Neural cell (in vitro differentiated cells): ENCODE measurements at regions not wholly inside any gene's neighbourhood (a gene's known extent, or its start where the extent isn't known, plus 50 kb on each side); places are given as distances from the start of the nearest gene placed in this dataset.
"Not testable (repeated sequence)": the region's sequence is repeated elsewhere in the genome, so short reads cannot be mapped to it uniquely, and the experiment has no call there.

ENCODE experiments used
- H2AFZ ChIP-seq: fragments of 200-600, 300-800 bp; sonication (generic), shearing (Covaris generic); 2 replicates; pipeline ENCODE4 v1.6.0; 2014; ENCODE audit warnings: low read depth, mild to moderate bottlenecking, antibody characterized with exemption, low read length, moderate library complexity
- H3F3A ChIP-seq: fragments of 200-600 bp; shearing (Covaris generic); 2 replicates; pipeline ENCODE4 v1.6.1; 2016; ENCODE audit warnings: mild to moderate bottlenecking, moderate library complexity, mixed read lengths, antibody characterized with exemption, low read length; ENCODE audit not compliant: insufficient read depth, poor library complexity, severe bottlenecking
- H3K27ac ChIP-seq: fragments of 200-600, 300-800 bp; sonication (generic), shearing (Covaris generic); 2 replicates; pipeline ENCODE4 v1.5.1; 2014; ENCODE audit warnings: mild to moderate bottlenecking, low read length, moderate library complexity
- H3K27me3 ChIP-seq: fragments of 300-800, 200-600 bp; sonication (generic), shearing (Covaris generic); 2 replicates; pipeline ENCODE4 v1.6.0; 2014; ENCODE audit warnings: mild to moderate bottlenecking, low read depth, low read length, moderate library complexity; ENCODE audit not compliant: insufficient read depth
- H3K36me3 ChIP-seq: fragments of 300-800, 200-600 bp; sonication (generic), shearing (Covaris generic); 2 replicates; pipeline ENCODE4 v1.5.1; 2014; ENCODE audit warnings: mild to moderate bottlenecking, antibody characterized with exemption, low read length, moderate library complexity; ENCODE audit not compliant: insufficient read depth
- H3K4me2 ChIP-seq: fragments of 300-800, 200-600 bp; sonication (generic), shearing (Covaris generic); 2 replicates; pipeline ENCODE4 v1.6.0; 2014; ENCODE audit warnings: mild to moderate bottlenecking, low read length
- H3K4me3 ChIP-seq: fragments of 300-800, 200-600 bp; sonication (generic), shearing (Covaris generic); 2 replicates; pipeline ENCODE4 v1.5.1; 2014; ENCODE audit warnings: mild to moderate bottlenecking, low read length, moderate library complexity
- H3K79me2 ChIP-seq: fragments of 200-600 bp; shearing (Covaris generic); replicated peaks from 2 replicates; pipeline ENCODE4 v1.6.0; 2014; ENCODE audit warnings: mild to moderate bottlenecking, low read length, moderate library complexity; ENCODE audit not compliant: insufficient read depth
- H3K9ac ChIP-seq: fragments of 300-800, 200-600 bp; sonication (generic), shearing (Covaris generic); 2 replicates; pipeline ENCODE4 v1.6.1; 2016; ENCODE audit warnings: mild to moderate bottlenecking, low read length, mixed read lengths
- H3K9me2 ChIP-seq: fragments of 200-600 bp; shearing (Covaris generic); 2 replicates; pipeline ENCODE4 v1.6.1; 2016; ENCODE audit warnings: mild to moderate bottlenecking, low read length, mixed read lengths; ENCODE audit not compliant: insufficient read depth
- H3K9me3 ChIP-seq: fragments of 200-600, 300-800 bp; sonication (generic), shearing (Covaris generic); 2 replicates; pipeline ENCODE4 v1.6.1; 2016; ENCODE audit warnings: mild to moderate bottlenecking, mixed run types, low read length, moderate library complexity, mixed read lengths
- H4K20me1 ChIP-seq: fragments of 200-600 bp; shearing (Covaris generic); 2 replicates; pipeline ENCODE4 v1.6.1; 2016; ENCODE audit warnings: mild to moderate bottlenecking, mixed run types; ENCODE audit not compliant: insufficient read depth
- POLR2AphosphoS5 ChIP-seq: IDR thresholded peaks from 2 replicates; pipeline ENCODE4 v1.6.1; 2012
- SMC3 ChIP-seq: fragments of 450-650 bp; conservative IDR thresholded peaks from 2 replicates; pipeline ENCODE4 v1.6.1; 2014; ENCODE audit warnings: antibody characterized with exemption, mild to moderate bottlenecking, moderate library complexity; ENCODE audit not compliant: poor library complexity
- TF ChIP-seq, protein P1 (sequence below): fragments of 450-650 bp; IDR thresholded peaks from 2 replicates; pipeline ENCODE4 v1.5.1; 2014; ENCODE audit warnings: antibody characterized with exemption, mild to moderate bottlenecking, moderate library complexity; ENCODE audit not compliant: poor library complexity, severe bottlenecking

DNA sequence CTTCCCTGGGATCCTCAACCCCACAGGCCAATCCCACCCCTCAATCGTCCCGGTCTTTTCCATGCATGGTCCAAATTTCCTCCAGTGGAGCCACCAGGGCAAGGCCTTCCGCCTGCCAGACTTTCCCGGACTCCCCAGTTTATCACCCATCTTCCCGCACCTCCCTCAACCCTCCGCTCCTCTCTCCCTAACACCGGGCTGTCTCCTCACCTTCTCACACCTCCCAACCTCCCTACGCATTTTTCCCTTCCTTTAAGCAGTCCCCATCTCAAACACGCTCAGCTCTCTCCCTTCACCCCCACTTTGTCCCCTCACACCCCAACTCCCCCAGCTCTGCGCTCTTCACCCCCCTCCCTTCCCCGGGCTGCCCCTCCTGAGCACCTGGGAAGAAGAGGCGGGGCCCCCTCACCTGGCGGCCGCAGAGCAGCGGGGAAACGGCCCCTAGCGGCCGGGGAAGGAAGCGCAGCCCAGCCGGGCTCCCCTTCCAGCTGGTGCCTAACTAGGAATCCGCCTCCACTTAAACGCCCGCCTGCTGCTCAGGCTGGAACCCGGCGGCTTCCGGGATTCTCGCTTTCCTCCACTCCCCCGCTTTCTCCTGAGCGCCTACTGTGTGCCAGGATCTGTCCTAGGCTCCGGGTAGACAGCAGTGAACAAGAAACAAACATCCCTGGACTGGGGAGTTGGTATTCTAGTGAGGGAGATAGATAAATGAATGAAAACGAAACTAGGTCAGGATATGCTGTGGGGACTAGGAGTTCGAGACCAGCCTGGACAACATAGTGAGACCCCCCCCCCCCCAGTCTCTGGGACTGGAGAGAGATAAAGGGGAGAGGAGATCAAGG, 126.7 kb downstream of the CRLF3 start:
- H3K9ac ChIP-seq, H3K4me3 ChIP-seq, H3K27me3 ChIP-seq, H2AFZ ChIP-seq, H3K9me2 ChIP-seq, H3K9me3 ChIP-seq, H3F3A ChIP-seq, H4K20me1 ChIP-seq, H3K27ac ChIP-seq, H3K36me3 ChIP-seq, H3K4me2 ChIP-seq, H3K79me2 ChIP-seq: not testable (repeated sequence)
- TF ChIP-seq SMC3: peak; percentile 47
- TF ChIP-seq, protein P1, sequence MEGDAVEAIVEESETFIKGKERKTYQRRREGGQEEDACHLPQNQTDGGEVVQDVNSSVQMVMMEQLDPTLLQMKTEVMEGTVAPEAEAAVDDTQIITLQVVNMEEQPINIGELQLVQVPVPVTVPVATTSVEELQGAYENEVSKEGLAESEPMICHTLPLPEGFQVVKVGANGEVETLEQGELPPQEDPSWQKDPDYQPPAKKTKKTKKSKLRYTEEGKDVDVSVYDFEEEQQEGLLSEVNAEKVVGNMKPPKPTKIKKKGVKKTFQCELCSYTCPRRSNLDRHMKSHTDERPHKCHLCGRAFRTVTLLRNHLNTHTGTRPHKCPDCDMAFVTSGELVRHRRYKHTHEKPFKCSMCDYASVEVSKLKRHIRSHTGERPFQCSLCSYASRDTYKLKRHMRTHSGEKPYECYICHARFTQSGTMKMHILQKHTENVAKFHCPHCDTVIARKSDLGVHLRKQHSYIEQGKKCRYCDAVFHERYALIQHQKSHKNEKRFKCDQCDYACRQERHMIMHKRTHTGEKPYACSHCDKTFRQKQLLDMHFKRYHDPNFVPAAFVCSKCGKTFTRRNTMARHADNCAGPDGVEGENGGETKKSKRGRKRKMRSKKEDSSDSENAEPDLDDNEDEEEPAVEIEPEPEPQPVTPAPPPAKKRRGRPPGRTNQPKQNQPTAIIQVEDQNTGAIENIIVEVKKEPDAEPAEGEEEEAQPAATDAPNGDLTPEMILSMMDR: peak; percentile 65

DNA sequence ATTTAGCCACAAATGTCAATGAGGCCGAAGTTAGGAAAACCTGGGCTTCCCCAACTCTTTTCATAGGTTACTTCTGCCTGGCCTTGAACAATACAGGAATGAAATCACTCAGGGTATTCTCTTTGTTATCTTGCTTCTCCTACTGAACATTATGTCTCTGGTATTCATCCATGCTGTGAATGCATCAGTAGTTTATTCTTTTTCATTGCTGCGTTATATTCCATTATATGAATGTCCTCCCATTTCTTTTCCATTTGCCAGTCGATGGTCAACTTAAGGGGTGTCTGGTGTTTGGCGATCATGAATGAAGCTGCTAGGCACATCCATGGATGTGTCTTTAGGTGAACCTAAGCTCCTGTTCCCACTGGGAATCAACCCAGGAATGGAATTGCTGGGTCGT, 128.3 kb downstream of the CRLF3 start:
- H3K27me3 ChIP-seq: no peaks in the 10 kb centered on the region
- H3F3A ChIP-seq: no peaks in the 10 kb centered on the region
- no peaks in the 10 kb centered on the region for H3K9me2 ChIP-seq
- H4K20me1 ChIP-seq: no peaks in the 10 kb centered on the region
- no peaks in the 10 kb centered on the region for H3K36me3 ChIP-seq
- H3K79me2 ChIP-seq: no peaks in the 10 kb centered on the region
- H3K27ac ChIP-seq: no peak overlapping the region
- no peak for TF ChIP-seq SMC3
- no peak for TF ChIP-seq POLR2AphosphoS5
- TF ChIP-seq, protein P1: no peak
- no peak overlapping the region for H2AFZ ChIP-seq
- no peak overlapping the region for H3K4me2 ChIP-seq
- no peak overlapping the region for H3K4me3 ChIP-seq
- no peak overlapping the region for H3K9ac ChIP-seq
- H3K9me3 ChIP-seq: no peaks in the 10 kb centered on the region

DNA sequence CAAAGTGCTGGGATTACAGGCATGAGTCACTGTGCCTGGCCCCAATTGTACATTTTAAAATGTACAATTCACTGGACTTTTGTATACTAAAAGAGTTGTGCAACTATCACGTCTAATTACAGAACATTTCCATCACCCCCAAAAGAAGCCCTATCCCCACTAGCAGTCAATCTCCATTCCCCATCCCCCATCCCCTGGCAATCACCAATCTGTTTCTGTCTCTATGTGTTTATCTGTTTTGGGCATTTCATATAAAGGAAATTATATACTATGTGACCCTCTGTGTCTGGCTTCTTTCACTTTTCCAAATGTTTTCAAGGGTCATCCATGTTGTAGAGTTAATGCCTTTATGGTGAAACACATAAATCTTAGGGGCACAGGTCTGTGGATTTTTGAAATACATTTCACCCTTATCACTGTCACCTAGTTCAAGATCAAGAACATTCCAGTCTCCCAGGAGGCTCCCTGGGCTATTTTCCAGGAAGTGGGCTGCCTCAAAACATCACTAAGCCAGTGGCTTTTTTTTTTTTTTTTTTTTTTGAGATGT, 129.2 kb downstream of the CRLF3 start:
- not testable (repeated sequence) for H3K36me3 ChIP-seq, H3K4me3 ChIP-seq, H3K9me3 ChIP-seq, H3K79me2 ChIP-seq, H4K20me1 ChIP-seq, H3F3A ChIP-seq, H3K27me3 ChIP-seq, H3K4me2 ChIP-seq, H3K27ac ChIP-seq, H2AFZ ChIP-seq, H3K9ac ChIP-seq, H3K9me2 ChIP-seq

DNA sequence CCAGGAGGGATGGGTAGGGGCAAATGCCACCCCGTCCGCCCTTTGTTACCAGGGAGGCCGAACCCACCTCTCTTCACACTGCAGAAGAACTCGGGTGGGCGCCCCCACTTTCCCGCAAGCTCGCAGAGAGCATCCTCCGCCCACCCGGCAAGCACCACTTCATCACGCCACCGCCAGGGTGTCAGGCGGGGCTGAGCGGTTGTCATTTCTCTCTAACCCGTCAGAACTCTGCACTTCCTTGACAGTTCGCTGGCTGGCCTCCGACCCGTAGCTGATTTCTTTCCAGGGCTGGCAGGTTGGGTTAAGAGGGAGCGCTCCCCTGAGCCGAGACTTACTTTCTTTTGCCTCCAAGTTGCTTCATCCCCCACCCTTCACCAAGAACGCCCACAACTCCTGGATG, 130.7 kb downstream of the CRLF3 start:
- not testable (repeated sequence) for H4K20me1 ChIP-seq, H3K27me3 ChIP-seq, H3K9ac ChIP-seq, H3K9me3 ChIP-seq, H2AFZ ChIP-seq, H3K27ac ChIP-seq, H3K4me2 ChIP-seq, H3F3A ChIP-seq, H3K79me2 ChIP-seq, H3K36me3 ChIP-seq, H3K4me3 ChIP-seq, H3K9me2 ChIP-seq

DNA sequence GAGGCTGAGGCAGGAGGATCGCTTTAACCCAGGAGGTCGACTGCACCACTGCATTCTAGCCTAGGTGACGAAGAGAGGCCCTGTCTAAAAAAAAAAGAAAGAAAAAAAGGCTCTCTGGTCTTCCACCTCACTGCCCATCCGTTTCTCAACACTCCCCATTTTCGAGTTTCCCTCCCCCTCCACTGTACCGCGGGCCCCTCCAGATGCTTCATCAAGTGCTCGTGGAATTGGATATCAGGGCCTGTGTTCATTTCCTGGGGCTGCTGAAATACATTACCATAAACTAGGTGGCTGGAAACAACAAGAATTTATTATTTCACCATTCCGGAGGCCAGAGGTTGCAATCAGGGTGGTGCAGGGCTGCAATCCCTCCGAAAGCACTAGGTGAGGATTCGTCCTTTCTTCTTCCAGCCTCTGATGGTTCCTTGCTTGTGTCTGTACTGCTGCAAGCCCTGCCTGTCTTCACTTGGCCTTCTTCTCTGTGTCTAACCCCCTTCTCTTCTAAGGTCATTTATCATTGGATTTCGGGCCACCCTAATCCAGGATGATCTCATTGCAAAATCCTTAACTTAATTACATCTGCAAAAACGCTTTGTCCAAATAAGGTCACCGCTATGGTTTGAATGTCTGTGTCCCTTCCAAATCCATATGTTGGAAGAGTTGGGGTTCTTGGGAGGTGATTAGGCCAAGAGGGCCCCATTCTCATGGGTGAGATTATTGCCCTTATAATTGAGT, 135.1 kb downstream of the CRLF3 start:
- H3K79me2 ChIP-seq, H3K27ac ChIP-seq, H3K9me3 ChIP-seq, H3K9ac ChIP-seq, H3F3A ChIP-seq, H3K27me3 ChIP-seq, H3K4me3 ChIP-seq, H3K9me2 ChIP-seq, H4K20me1 ChIP-seq, H2AFZ ChIP-seq, H3K36me3 ChIP-seq, H3K4me2 ChIP-seq: not testable (repeated sequence)
